Keratinocyte (primary cell): ENCODE measurements at regions not wholly inside any gene's neighbourhood (a gene's known extent, or its start where the extent isn't known, plus 50 kb on each side); places are given as distances from the start of the nearest gene placed in this dataset.

Experiments
- DNase-seq: peaks from one replicate; pipeline ENCODE4 v3.0.0-alpha.2; 2011; ENCODE audit warnings: low read depth, missing footprints, low spot score
- FAIRE-seq: peaks from 2 replicates; lab custom pipeline; 2011; peaks lifted over from hg19 to GRCh38; lab: Jason Lieb, UNC
- H2AFZ ChIP-seq: 2 replicates; pipeline ENCODE4 v1.6.0; 2012; ENCODE audit warnings: low read length, control low read depth, inconsistent platforms; ENCODE audit not compliant: control insufficient read depth
- H3K27ac ChIP-seq: 2 replicates; pipeline ENCODE4 v1.5.1; 2011; ENCODE audit warnings: low read length; ENCODE audit not compliant: control insufficient read depth, insufficient read depth
- H3K27me3 ChIP-seq: 3 replicates; pipeline ENCODE4 v1.6.0; 2011; ENCODE audit warnings: low read length; ENCODE audit not compliant: control insufficient read depth, insufficient read depth; ENCODE audit errors: extremely low read depth
- H3K36me3 ChIP-seq, 2 experiments: 2 replicates in 1 of 2; 3 replicates in 1 of 2; pipeline ENCODE4 v1.5.1; 2011; ENCODE audit warnings: low read length in 2 of 2, mild to moderate bottlenecking in 1 of 2; ENCODE audit not compliant: control insufficient read depth in 2 of 2, insufficient read depth in 2 of 2; ENCODE audit errors: extremely low read depth in 1 of 2
- H3K4me1 ChIP-seq: 3 replicates; pipeline ENCODE4 v1.5.1; 2011; ENCODE audit warnings: low read length; ENCODE audit not compliant: control insufficient read depth, insufficient read depth; ENCODE audit errors: extremely low read depth
- H3K4me2 ChIP-seq: 3 replicates; pipeline ENCODE4 v1.6.0; 2011; ENCODE audit warnings: low read depth, low read length; ENCODE audit not compliant: control insufficient read depth, insufficient read depth; ENCODE audit errors: extremely low read depth
- H3K4me3 ChIP-seq, 3 experiments: fragments of 200-600 bp in 1 of 3; sonication (generic) in 1 of 3; 2 replicates in 2 of 3; 3 replicates in 1 of 3; pipeline ENCODE4 v1.5.1; 2011 to 2016; ENCODE audit warnings: low read length in 3 of 3, mild to moderate bottlenecking in 3 of 3, control low read depth in 2 of 3, inconsistent platforms in 1 of 3, low read depth in 1 of 3, mixed read lengths in 1 of 3, mixed run types in 1 of 3, moderate library complexity in 1 of 3; ENCODE audit not compliant: control insufficient read depth in 2 of 3, insufficient read depth in 2 of 3; ENCODE audit errors: extremely low read depth in 1 of 3
- H3K79me2 ChIP-seq: 2 replicates; pipeline ENCODE4 v1.6.0; 2012; ENCODE audit warnings: low read length; ENCODE audit not compliant: control insufficient read depth, insufficient read depth
- H3K9ac ChIP-seq: 3 replicates; pipeline ENCODE4 v1.6.0; 2011; ENCODE audit warnings: low read length; ENCODE audit not compliant: control insufficient read depth, insufficient read depth; ENCODE audit errors: extremely low read depth
- H3K9me1 ChIP-seq: 3 replicates; pipeline ENCODE4 v1.6.0; 2011; ENCODE audit warnings: low read length; ENCODE audit not compliant: control insufficient read depth, insufficient read depth; ENCODE audit errors: extremely low read depth
- H3K9me3 ChIP-seq: 2 replicates; pipeline ENCODE4 v1.5.1; 2012; ENCODE audit warnings: low read depth, low read length; ENCODE audit not compliant: control insufficient read depth
- H4K20me1 ChIP-seq: 3 replicates; pipeline ENCODE4 v1.6.0; 2011; ENCODE audit warnings: low read length; ENCODE audit not compliant: control insufficient read depth, insufficient read depth; ENCODE audit errors: extremely low read depth
- EZH2 ChIP-seq: IDR thresholded peaks from one replicate; pipeline ENCODE4 v1.6.1; 2012; ENCODE audit warnings: inconsistent platforms, mild to moderate bottlenecking, low read length, moderate library complexity
- dilution Hi-C: fragments of 300-500 bp; cut with MboI; formaldehyde crosslinking; loops from one replicate; pipeline ENCODE4 v1.7.0; 2020; ENCODE audit warnings: low sequenced_read_pairs; ENCODE audit not compliant: extremely low pct_ligation_motif_present
- TF ChIP-seq, protein P1 (sequence below), 3 experiments: IDR thresholded peaks in 1 of 3; conservative IDR thresholded peaks in 1 of 3; optimal IDR thresholded peaks in 1 of 3; 2 replicates in 2 of 3; 3 replicates in 1 of 3; pipeline versions ENCODE3 to v1.5.1; 2011; ENCODE audit warnings: low read length in 3 of 3, mild to moderate bottlenecking in 3 of 3, moderate library complexity in 2 of 3, control low read depth in 1 of 3, inconsistent platforms in 1 of 3; ENCODE audit not compliant: insufficient read depth in 2 of 3; ENCODE audit errors: extremely low read depth in 1 of 3

DNA sequence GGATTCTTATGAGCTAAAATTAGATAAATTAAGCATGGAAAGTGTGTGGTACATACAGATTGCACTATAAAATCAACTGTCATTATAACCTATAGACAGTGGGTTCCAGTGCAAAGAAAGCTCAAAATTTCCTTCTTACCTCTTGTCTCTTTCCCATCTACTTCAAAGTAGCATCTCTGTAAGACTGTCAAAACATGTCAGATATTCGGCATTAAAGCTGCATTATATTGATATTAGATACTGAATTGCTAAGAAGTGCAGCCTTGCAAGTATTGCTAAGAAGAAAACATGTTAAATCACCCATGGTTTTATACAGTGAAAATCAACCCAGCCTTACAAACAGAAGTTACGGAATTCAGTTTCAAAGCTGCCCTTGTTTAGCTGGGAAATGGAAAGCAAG is 849.8 kb upstream of the FAT3 start:
- Histone ChIP-seq H3K9ac (no peak overlapping the region), H4K20me1 (no peaks in the 10 kb centered on the region), H3K27ac (no peak overlapping the region), H3K36me3 (no peaks in the 10 kb centered on the region), H2AFZ (no peak overlapping the region), H3K27me3 (no peaks in the 10 kb centered on the region), H3K9me1 (no peaks in the 10 kb centered on the region), H3K79me2 (no peaks in the 10 kb centered on the region), H3K4me3 (no peak overlapping the region), H3K4me1 (no peaks in the 10 kb centered on the region), H3K4me2 (no peak overlapping the region), H3K9me3 (no peaks in the 10 kb centered on the region)
- no peak for FAIRE-seq
- dilution Hi-C loops: no loop called here
- TF ChIP-seq, protein P1, sequence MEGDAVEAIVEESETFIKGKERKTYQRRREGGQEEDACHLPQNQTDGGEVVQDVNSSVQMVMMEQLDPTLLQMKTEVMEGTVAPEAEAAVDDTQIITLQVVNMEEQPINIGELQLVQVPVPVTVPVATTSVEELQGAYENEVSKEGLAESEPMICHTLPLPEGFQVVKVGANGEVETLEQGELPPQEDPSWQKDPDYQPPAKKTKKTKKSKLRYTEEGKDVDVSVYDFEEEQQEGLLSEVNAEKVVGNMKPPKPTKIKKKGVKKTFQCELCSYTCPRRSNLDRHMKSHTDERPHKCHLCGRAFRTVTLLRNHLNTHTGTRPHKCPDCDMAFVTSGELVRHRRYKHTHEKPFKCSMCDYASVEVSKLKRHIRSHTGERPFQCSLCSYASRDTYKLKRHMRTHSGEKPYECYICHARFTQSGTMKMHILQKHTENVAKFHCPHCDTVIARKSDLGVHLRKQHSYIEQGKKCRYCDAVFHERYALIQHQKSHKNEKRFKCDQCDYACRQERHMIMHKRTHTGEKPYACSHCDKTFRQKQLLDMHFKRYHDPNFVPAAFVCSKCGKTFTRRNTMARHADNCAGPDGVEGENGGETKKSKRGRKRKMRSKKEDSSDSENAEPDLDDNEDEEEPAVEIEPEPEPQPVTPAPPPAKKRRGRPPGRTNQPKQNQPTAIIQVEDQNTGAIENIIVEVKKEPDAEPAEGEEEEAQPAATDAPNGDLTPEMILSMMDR (optimal IDR thresholded peaks at IDR 0.05 in 1 of 3, IDR thresholded peaks at IDR 0.05 in 1 of 3, conservative IDR thresholded peaks at IDR 0.05 in 1 of 3; ENCODE audit: extremely low read depth in 1 of 3, insufficient read depth in 2 of 3, low read length in 3 of 3): no peak
- no peak for TF ChIP-seq EZH2
- no peak for DNase-seq

DNA sequence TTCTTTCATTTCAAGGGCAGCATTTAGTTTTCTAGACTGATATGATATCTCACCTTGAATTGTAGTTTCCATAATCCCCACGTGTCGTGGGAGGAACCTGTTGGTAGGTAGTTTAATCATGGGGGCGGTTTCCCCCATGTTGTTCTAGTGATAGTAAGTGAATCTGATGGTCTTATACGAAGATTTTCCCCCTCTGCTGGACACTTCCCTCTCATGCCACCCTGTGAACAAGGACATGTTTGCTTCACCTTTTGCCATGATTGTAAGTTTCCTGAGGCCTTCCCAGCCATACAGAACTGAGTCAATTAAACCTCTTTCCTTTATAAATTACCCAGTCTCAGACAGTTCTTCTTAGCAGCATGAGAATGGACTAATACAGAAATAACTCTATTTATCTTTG is 851.1 kb upstream of the FAT3 start:
- dilution Hi-C loops: no loop called here
- Histone ChIP-seq H3K9ac (no peak overlapping the region), H3K4me3 (no peak overlapping the region)

More for the DNA sequence above, 851.1 kb upstream of the FAT3 start:
- FAIRE-seq (no peak), DNase-seq (no peak)
- no peaks in the 10 kb centered on the region for H4K20me1 ChIP-seq
- H3K36me3 ChIP-seq: no peaks in the 10 kb centered on the region
- no peak for TF ChIP-seq EZH2
- TF ChIP-seq, protein P1 (optimal IDR thresholded peaks at IDR 0.05 in 1 of 3, IDR thresholded peaks at IDR 0.05 in 1 of 3, conservative IDR thresholded peaks at IDR 0.05 in 1 of 3; ENCODE audit: extremely low read depth in 1 of 3, insufficient read depth in 2 of 3, low read length in 3 of 3): no peak
- H3K9me1 ChIP-seq: no peaks in the 10 kb centered on the region
- H3K4me2 ChIP-seq: no peak overlapping the region
- H3K27ac ChIP-seq: no peak overlapping the region
- H3K79me2 ChIP-seq: no peaks in the 10 kb centered on the region
- no peak overlapping the region for H2AFZ ChIP-seq
- no peaks in the 10 kb centered on the region for H3K4me1 ChIP-seq
- H3K27me3 ChIP-seq: no peaks in the 10 kb centered on the region
- no peaks in the 10 kb centered on the region for H3K9me3 ChIP-seq
